ENCODE measurements at regions not wholly inside any gene's neighbourhood (a gene's known extent, or its start where the extent isn't known, plus 50 kb on each side); places are given as distances from the start of the nearest gene placed in this dataset.
"Not testable (repeated sequence)": the region's sequence is repeated elsewhere in the genome, so short reads cannot be mapped to it uniquely, and the experiment has no call there.

- DNase-seq: no peak
Measured at GRCh38 chr9:79037338-79037737, 534.4 kb upstream of the TLE4 start.

GRCh38 chr9:79040671-79041070 is 531.1 kb upstream of the TLE4 start:
- DNase-seq: no peak

- DNase-seq: no peak
Measured at GRCh38 chr9:79041266-79041665, 530.5 kb upstream of the TLE4 start.

- no peak for DNase-seq
Measured at GRCh38 chr9:79043916-79044315, 527.8 kb upstream of the TLE4 start.

- DNase-seq: no peak
Measured at GRCh38 chr9:79046401-79046800, 525.4 kb upstream of the TLE4 start.

- no peak for DNase-seq
Measured at GRCh38 chr9:79049371-79049770, 522.4 kb upstream of the TLE4 start.

- DNase-seq: no peak
Measured at GRCh38 chr9:79053598-79053997, 518.2 kb upstream of the TLE4 start.

- no peak for DNase-seq
Measured at GRCh38 chr9:79054500-79054899, 517.3 kb upstream of the TLE4 start.

- no peak for DNase-seq
Measured at GRCh38 chr9:79056041-79056440, 515.7 kb upstream of the TLE4 start.

- no peak for DNase-seq
Measured at GRCh38 chr9:79057576-79057975, 514.2 kb upstream of the TLE4 start.

- no peak for DNase-seq
Measured at GRCh38 chr9:79060766-79061165, 511.0 kb upstream of the TLE4 start.

- no peak for DNase-seq
Measured at GRCh38 chr9:79061752-79062616, 509.8 kb upstream of the TLE4 start.

- DNase-seq: no peak
Measured at GRCh38 chr9:79073201-79073600, 498.6 kb upstream of the TLE4 start.

- DNase-seq: no peak
Measured at GRCh38 chr9:79080536-79080935, 491.2 kb upstream of the TLE4 start.

GRCh38 chr9:79083621-79084020 is 488.1 kb upstream of the TLE4 start:
- no peak for DNase-seq

- DNase-seq: no peak
Measured at GRCh38 chr9:79087133-79087532, 484.6 kb upstream of the TLE4 start.

- DNase-seq: no peak
Measured at GRCh38 chr9:79089054-79089560, 482.7 kb upstream of the TLE4 start.

GRCh38 chr9:79089851-79090250 is 481.9 kb upstream of the TLE4 start:
- not testable (repeated sequence) for DNase-seq

- not testable (repeated sequence) for DNase-seq
Measured at GRCh38 chr9:79103257-79103656, 468.5 kb upstream of the TLE4 start.

GRCh38 chr9:79104216-79104615 is 467.5 kb upstream of the TLE4 start:
- no peak for DNase-seq

GRCh38 chr9:79104951-79105350 is 466.8 kb upstream of the TLE4 start:
- no peak for DNase-seq

GRCh38 chr9:79107911-79108676 is 463.7 kb upstream of the TLE4 start:
- DNase-seq: no peak

- DNase-seq: no peak
Measured at GRCh38 chr9:79111653-79112052, 460.1 kb upstream of the TLE4 start.

- no peak for DNase-seq
Measured at GRCh38 chr9:79115176-79115575, 456.6 kb upstream of the TLE4 start.
